Trophoblast cell (in vitro differentiated cells and primary cell): ENCODE measurements at regions not wholly inside any gene's neighbourhood (a gene's known extent, or its start where the extent isn't known, plus 50 kb on each side); places are given as distances from the start of the nearest gene placed in this dataset.

Experiments
- DNase-seq, 2 donors: peaks; one replicate each; pipeline ENCODE4 v3.0.0-alpha.2; 2016
- H2AFZ ChIP-seq: 2 replicates; pipeline ENCODE4 v1.6.1; 2013; ENCODE audit warnings: low read length, moderate library complexity, mild to moderate bottlenecking; ENCODE audit not compliant: insufficient read depth, poor library complexity
- H2AK5ac ChIP-seq: 2 replicates; pipeline ENCODE4 v1.6.1; 2013; ENCODE audit warnings: mild to moderate bottlenecking, low read length
- H2BK120ac ChIP-seq: 2 replicates; pipeline ENCODE4 v1.6.1; 2013; ENCODE audit warnings: low read length, mild to moderate bottlenecking, moderate library complexity; ENCODE audit not compliant: insufficient read depth, poor library complexity
- H2BK12ac ChIP-seq: 2 replicates; pipeline ENCODE4 v1.6.1; 2013; ENCODE audit warnings: mild to moderate bottlenecking, low read length, moderate library complexity
- H2BK5ac ChIP-seq: 2 replicates; pipeline ENCODE4 v1.6.1; 2013; ENCODE audit warnings: low read length, low read depth, moderate library complexity, mild to moderate bottlenecking; ENCODE audit not compliant: poor library complexity
- H3K14ac ChIP-seq: 2 replicates; pipeline ENCODE4 v1.6.1; 2013; ENCODE audit warnings: mild to moderate bottlenecking, low read length
- H3K18ac ChIP-seq: 2 replicates; pipeline ENCODE4 v1.6.1; 2013; ENCODE audit warnings: mild to moderate bottlenecking, low read length
- H3K23ac ChIP-seq: 2 replicates; pipeline ENCODE4 v1.6.1; 2013; ENCODE audit warnings: low read length
- H3K27ac ChIP-seq: 2 replicates; pipeline ENCODE4 v1.5.1; 2013; ENCODE audit warnings: low read depth, mild to moderate bottlenecking, inconsistent platforms, low read length, moderate library complexity
- H3K27me3 ChIP-seq: 2 replicates; pipeline ENCODE4 v1.6.1; 2013; ENCODE audit warnings: inconsistent platforms, mild to moderate bottlenecking, low read length, moderate library complexity; ENCODE audit not compliant: insufficient read depth
- H3K36me3 ChIP-seq, 2 experiments: 1 replicate in 1 of 2; 2 replicates in 1 of 2; pipeline ENCODE4 v1.6.1; 2013; ENCODE audit warnings: low read length in 2 of 2, mild to moderate bottlenecking in 2 of 2, moderate library complexity in 1 of 2; ENCODE audit not compliant: insufficient read depth in 2 of 2, control insufficient read depth in 1 of 2
- H3K4ac ChIP-seq: 2 replicates; pipeline ENCODE4 v1.6.1; 2013; ENCODE audit warnings: low read depth, mild to moderate bottlenecking, low read length, moderate library complexity
- H3K4me1 ChIP-seq, 2 experiments: 1 replicate in 1 of 2; 2 replicates in 1 of 2; pipeline ENCODE4 v1.6.1; 2013; ENCODE audit warnings: low read length in 2 of 2, mild to moderate bottlenecking in 2 of 2, moderate library complexity in 1 of 2; ENCODE audit not compliant: insufficient read depth in 2 of 2, control insufficient read depth in 1 of 2
- H3K4me2 ChIP-seq: 2 replicates; pipeline ENCODE4 v1.6.1; 2013; ENCODE audit warnings: inconsistent platforms, mild to moderate bottlenecking, low read length, moderate library complexity
- H3K4me3 ChIP-seq: 2 replicates; pipeline ENCODE4 v1.5.1; 2013; ENCODE audit warnings: mild to moderate bottlenecking, low read depth, low read length, inconsistent platforms
- H3K79me1 ChIP-seq: one replicate; pipeline ENCODE4 v1.6.1; 2013; ENCODE audit warnings: low read length
- H3K79me2 ChIP-seq: 2 replicates; pipeline ENCODE4 v1.6.1; 2013; ENCODE audit warnings: low read length, mild to moderate bottlenecking; ENCODE audit not compliant: control insufficient read depth, insufficient read depth, poor library complexity
- H3K9ac ChIP-seq: 2 replicates; pipeline ENCODE4 v1.6.1; 2013; ENCODE audit warnings: mild to moderate bottlenecking, low read length
- H3K9me3 ChIP-seq: 2 replicates; pipeline ENCODE4 v1.6.1; 2013; ENCODE audit warnings: low read depth, mild to moderate bottlenecking, control low read depth, inconsistent platforms, low read length; ENCODE audit not compliant: insufficient read depth
- H4K12ac ChIP-seq: 2 replicates; pipeline ENCODE4 v1.6.1; 2013; ENCODE audit warnings: low read depth, mild to moderate bottlenecking, low read length, moderate library complexity
- H4K8ac ChIP-seq: 2 replicates; pipeline ENCODE4 v1.6.1; 2013; ENCODE audit warnings: low read depth, mild to moderate bottlenecking, low read length, moderate library complexity
- H4K91ac ChIP-seq: one replicate; pipeline ENCODE4 v1.6.1; 2013; ENCODE audit warnings: low read depth, mild to moderate bottlenecking, low read length, moderate library complexity
- WGBS: extraction: QIAGEN DNeasy Blood & Tissue Kit; methylation state at CpG from one replicate; pipeline ENCODE4 v1.1.7; 2013; ENCODE audit warnings: missing lambda C conversion rate; ENCODE audit not compliant: insufficient read length, insufficient coverage; ENCODE audit errors: extremely low coverage; 5-methylcytosine and 5-hydroxymethylcytosine counted together

DNA sequence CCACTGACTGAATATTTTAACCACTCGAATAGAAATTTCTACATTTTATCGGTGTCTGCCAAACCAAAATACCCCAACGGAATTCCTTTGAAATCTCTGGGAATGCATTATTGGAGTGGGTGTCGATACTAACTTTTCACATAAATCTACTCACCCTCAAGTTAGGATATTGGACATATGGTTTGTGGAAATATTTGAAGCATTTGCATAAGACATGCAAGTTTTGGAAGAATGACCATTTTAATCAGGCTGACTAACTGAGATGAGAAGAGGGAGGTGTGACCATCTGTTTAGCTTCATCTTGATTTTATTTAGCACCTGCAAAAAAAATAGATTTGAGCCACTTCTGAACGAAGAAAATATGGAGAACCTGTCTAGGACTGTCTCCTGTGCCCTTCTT lies 61.2 kb downstream of the KLF6 start:
- Histone ChIP-seq H4K12ac (no peak overlapping the region), H2BK12ac (no peak overlapping the region), H2AK5ac (no peak overlapping the region), H4K8ac (no peak overlapping the region), H3K9ac (no peak overlapping the region), H3K4me2 (no peak overlapping the region), H3K14ac (no peak overlapping the region), H3K36me3 (no peaks in the 10 kb centered on the region), H4K91ac (no peak overlapping the region), H2BK120ac (no peak overlapping the region), H3K9me3 (peaks cover 1% of the 10 kb centered on the region), H3K18ac (no peak overlapping the region), H3K4me3 (no peak overlapping the region), H3K27ac (no peak overlapping the region), H3K4me1 (peaks cover 7 to 8% of the 10 kb centered on the region in 2 experiments), H3K23ac (no peak overlapping the region), H3K4ac (no peak overlapping the region), H3K79me2 (no peaks in the 10 kb centered on the region), H2BK5ac (no peak overlapping the region), H3K27me3 (no peaks in the 10 kb centered on the region), H2AFZ (no peak overlapping the region), H3K79me1 (peaks cover 4% of the 10 kb centered on the region)
- DNase-seq = no peak
- no CpG with 5 or more reads among the region's 5 CpGs for WGBS

DNA sequence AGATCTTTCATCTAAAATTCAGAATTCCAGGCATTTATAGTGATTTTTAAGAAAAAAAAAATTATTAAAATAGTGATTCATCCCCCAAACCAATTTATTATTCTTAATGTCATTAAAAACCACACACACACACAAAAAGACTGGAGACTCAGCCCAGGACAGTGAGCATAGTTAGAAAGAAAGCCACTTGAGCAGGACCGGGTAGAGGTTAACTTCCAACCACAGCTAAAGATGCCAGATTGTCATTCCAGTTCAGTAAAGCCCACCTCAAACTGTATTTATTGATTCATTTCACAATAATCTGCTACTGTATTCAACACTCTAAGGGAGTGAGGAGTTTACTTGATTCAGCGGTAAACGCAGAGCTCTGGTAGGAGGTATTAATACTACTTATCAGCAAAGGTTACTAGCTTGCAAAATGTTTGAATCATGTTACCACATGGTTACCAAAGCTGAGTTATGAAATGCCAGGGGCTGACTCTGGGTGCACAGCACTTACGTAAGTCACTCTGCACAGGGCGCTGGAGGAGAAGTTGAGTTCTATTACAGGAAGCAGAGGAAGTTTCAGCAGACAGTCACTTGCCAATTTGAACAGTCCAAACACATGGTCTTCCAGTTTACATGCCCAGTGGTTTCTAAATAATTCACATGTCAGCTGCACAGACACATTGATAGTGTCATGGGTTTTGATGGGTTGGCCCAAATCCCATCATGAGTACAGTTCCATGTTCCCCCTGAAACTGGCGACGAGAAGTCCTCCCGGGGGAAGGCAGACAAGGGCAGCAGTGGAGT lies 64.6 kb downstream of the KLF6 start:
- Histone ChIP-seq H3K18ac (no peak overlapping the region), H3K14ac (no peak overlapping the region)

DNA sequence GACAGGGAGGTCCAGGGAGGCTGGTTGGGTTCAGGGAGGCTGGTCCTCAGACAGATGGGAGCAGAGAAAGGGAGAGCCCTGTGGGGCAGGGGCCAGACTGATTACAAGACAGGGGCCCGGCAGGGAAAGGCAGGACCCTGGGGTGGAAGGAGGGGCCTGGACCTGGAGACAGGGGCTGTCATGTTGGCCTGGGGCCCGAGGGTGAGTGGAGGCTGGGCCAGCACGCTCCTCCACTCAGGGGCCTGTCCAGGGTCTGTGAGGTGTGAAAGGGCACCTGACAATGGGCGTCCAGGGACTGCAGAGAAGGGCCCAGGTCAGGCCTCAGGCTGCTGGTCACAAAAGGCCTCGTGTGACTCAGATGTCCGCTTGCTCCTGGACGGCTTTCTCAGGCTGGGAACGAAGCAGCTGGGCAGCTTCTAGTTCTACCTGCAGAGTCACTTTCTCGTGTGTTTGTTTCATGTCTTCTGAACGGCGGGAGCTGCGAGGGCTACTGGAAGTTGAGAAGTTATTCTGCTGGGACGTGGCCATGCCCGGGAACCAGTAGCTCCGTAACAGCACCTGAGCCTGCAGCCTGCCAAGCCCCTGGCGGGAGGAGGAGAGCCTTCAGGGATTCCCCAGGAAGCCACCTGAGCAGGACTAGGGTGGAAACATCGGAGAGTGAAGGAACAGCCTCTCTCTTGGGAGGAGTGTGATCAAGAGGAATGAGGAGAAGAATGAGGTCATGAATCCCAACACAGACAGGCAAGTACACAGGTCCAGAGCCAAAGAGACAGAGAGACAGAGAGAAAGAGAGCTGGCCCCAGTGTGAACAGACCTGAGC lies 65.8 kb downstream of the KLF6 start:
- H2BK120ac ChIP-seq = peak overlapping the region; percentile 21
- peaks cover 10% of the 10 kb centered on the region for H3K79me1 ChIP-seq
- DNase-seq = peak; percentile 77 to 79
- no CpG with 5 or more reads among the region's 17 CpGs for WGBS
- peaks cover 8 to 9% of the 10 kb centered on the region in 2 experiments for H3K4me1 ChIP-seq
- H3K4ac ChIP-seq = no peak overlapping the region
- H2BK5ac ChIP-seq = no peak overlapping the region
- peak overlapping the region; percentile 50 for H4K91ac ChIP-seq
- no peak overlapping the region for H3K9ac ChIP-seq
- H2AK5ac ChIP-seq = no peak overlapping the region
- no peak overlapping the region for H3K4me2 ChIP-seq
- H3K79me2 ChIP-seq = no peaks in the 10 kb centered on the region
- no peak overlapping the region for H3K14ac ChIP-seq
- no peak overlapping the region for H4K12ac ChIP-seq
- H3K27ac ChIP-seq = peak overlapping the region; percentile 37
- no peak overlapping the region for H3K23ac ChIP-seq
- no peak overlapping the region for H3K18ac ChIP-seq
- peaks cover 1% of the 10 kb centered on the region for H3K9me3 ChIP-seq
- H3K27me3 ChIP-seq = no peaks in the 10 kb centered on the region
- no peak overlapping the region for H4K8ac ChIP-seq
- no peaks in the 10 kb centered on the region for H3K36me3 ChIP-seq
- no peak overlapping the region for H3K4me3 ChIP-seq
- H2BK12ac ChIP-seq = peak overlapping the region; percentile 10
- no peak overlapping the region for H2AFZ ChIP-seq

More for the DNA sequence above, 64.6 kb downstream of the KLF6 start:
- H3K4me2 ChIP-seq = no peak overlapping the region
- peaks cover 1% of the 10 kb centered on the region for H3K9me3 ChIP-seq
- no peak overlapping the region for H3K4ac ChIP-seq
- peaks cover 10% of the 10 kb centered on the region for H3K79me1 ChIP-seq
- no peak overlapping the region for H4K12ac ChIP-seq
- H3K4me1 ChIP-seq = peaks cover 8 to 9% of the 10 kb centered on the region in 2 experiments
- no peak overlapping the region for H2BK120ac ChIP-seq
- no CpG with 5 or more reads among the region's 8 CpGs for WGBS
- H3K27me3 ChIP-seq = no peaks in the 10 kb centered on the region
- no peak overlapping the region for H3K4me3 ChIP-seq
- no peaks in the 10 kb centered on the region for H3K79me2 ChIP-seq
- no peak overlapping the region for H2BK12ac ChIP-seq
- no peak overlapping the region for H4K91ac ChIP-seq
- peak; percentile 72 to 87 for DNase-seq
- no peak overlapping the region for H2AFZ ChIP-seq
- H3K9ac ChIP-seq = no peak overlapping the region
- no peak overlapping the region for H2BK5ac ChIP-seq
- no peak overlapping the region for H3K27ac ChIP-seq
- no peaks in the 10 kb centered on the region for H3K36me3 ChIP-seq
- no peak overlapping the region for H3K23ac ChIP-seq
- H2AK5ac ChIP-seq = no peak overlapping the region
- no peak overlapping the region for H4K8ac ChIP-seq

DNA sequence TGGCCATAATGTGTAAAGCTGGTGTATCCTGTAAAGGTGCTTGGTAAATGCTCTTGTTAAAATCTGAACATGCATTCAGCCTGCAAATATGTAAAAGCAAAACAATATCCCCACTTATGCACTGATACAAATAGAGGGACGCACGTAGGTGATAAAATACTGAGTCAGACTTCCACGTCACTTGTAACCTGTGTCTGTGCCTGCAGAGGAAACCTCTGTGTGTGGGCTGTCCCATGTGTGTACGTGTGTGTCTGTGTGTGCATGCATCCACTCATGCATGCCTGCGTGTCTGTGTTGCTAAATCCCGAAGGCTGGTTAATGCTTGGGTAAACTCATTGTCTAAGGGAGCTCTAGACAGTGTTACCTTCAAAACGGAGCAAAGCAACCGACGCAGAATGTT lies 68.9 kb downstream of the KLF6 start:
- H3K79me1 ChIP-seq = peaks cover 10% of the 10 kb centered on the region
- H4K8ac ChIP-seq = no peak overlapping the region
- no peaks in the 10 kb centered on the region for H3K79me2 ChIP-seq
- no peak overlapping the region for H2BK120ac ChIP-seq
- H3K27ac ChIP-seq = no peak overlapping the region
- DNase-seq = no peak
- H3K4me1 ChIP-seq = peaks cover 8 to 9% of the 10 kb centered on the region in 2 experiments
- H3K9ac ChIP-seq = no peak overlapping the region
- H3K36me3 ChIP-seq = no peaks in the 10 kb centered on the region
- no peak overlapping the region for H4K91ac ChIP-seq
- no peak overlapping the region for H3K23ac ChIP-seq
- no peak overlapping the region for H3K4ac ChIP-seq
- no peak overlapping the region for H2BK5ac ChIP-seq
- H3K9me3 ChIP-seq = peaks cover 1% of the 10 kb centered on the region
- no peak overlapping the region for H3K4me3 ChIP-seq
- H3K18ac ChIP-seq = no peak overlapping the region
- no CpG with 5 or more reads among the region's 9 CpGs for WGBS
- H4K12ac ChIP-seq = no peak overlapping the region
- H2AK5ac ChIP-seq = no peak overlapping the region
- H3K14ac ChIP-seq = no peak overlapping the region
- no peak overlapping the region for H3K4me2 ChIP-seq
- no peaks in the 10 kb centered on the region for H3K27me3 ChIP-seq
- H2AFZ ChIP-seq = no peak overlapping the region
- peak overlapping the region; percentile 10 for H2BK12ac ChIP-seq
